IMR-90 (cell line): ENCODE measurements at regions not wholly inside any gene's neighbourhood (a gene's known extent, or its start where the extent isn't known, plus 50 kb on each side); places are given as distances from the start of the nearest gene placed in this dataset.

Experiments
- ATAC-seq: fragments of 200-7000 bp; cut with Tn5 transposase; 2 replicates; pipeline ENCODE4 v1.9.1; 2020; ENCODE audit warnings: low read depth, mild to moderate bottlenecking, moderate library complexity
- BruUV-seq: library from RNA; stranded (reverse); fragments of 400-500 nt; replicated peaks from 2 replicates; lab custom pipeline; 2021; lab: Mats Ljungman, UMichigan
- CTCF ChIA-PET: fragments of 300-600 bp; formaldehyde crosslinking; extraction: SDS; loops from one replicate; lab custom pipeline; 2021; ENCODE audit warnings: antibody characterized with exemption; lab: Yijun Ruan, JAX
- POLR2A ChIA-PET: fragments of 300-600 bp; sonication (Branson Sonifier 250); formaldehyde crosslinking; loops from one replicate; lab custom pipeline; 2022; ENCODE audit warnings: antibody characterized with exemption; ENCODE audit not compliant: unreplicated experiment; lab: Charles Lee
- DNase-seq: peaks from one replicate; pipeline ENCODE4 v3.0.0; 2013
- H2AFZ ChIP-seq: replicated peaks from 2 replicates; pipeline ENCODE3; 2013; ENCODE audit warnings: low read length, mild to moderate bottlenecking; ENCODE audit not compliant: poor library complexity
- H2AK5ac ChIP-seq: 2 replicates; pipeline ENCODE4 v1.6.1; 2013; ENCODE audit warnings: low read depth, low read length, inconsistent platforms
- H2AK9ac ChIP-seq: replicated peaks from 2 replicates; pipeline ENCODE3; 2013; ENCODE audit warnings: mild to moderate bottlenecking, low read depth, low read length, moderate library complexity; ENCODE audit not compliant: poor library complexity
- H2BK120ac ChIP-seq: 2 replicates; pipeline ENCODE4 v1.6.1; 2013; ENCODE audit warnings: low read depth, low read length, inconsistent platforms
- H2BK15ac ChIP-seq: 3 replicates; pipeline ENCODE4 v1.6.1; 2013; ENCODE audit warnings: low read depth, low read length, inconsistent platforms
- H2BK20ac ChIP-seq: 2 replicates; pipeline ENCODE4 v1.6.1; 2013; ENCODE audit warnings: low read depth, mild to moderate bottlenecking, inconsistent platforms, low read length, moderate library complexity
- H2BK5ac ChIP-seq: 2 replicates; pipeline ENCODE4 v1.6.1; 2013; ENCODE audit warnings: mild to moderate bottlenecking, low read depth, low read length, inconsistent platforms; ENCODE audit not compliant: poor library complexity, severe bottlenecking
- H3K14ac ChIP-seq: replicated peaks from 2 replicates; pipeline ENCODE4 v1.6.1; 2013; ENCODE audit warnings: low read depth, low read length, inconsistent platforms
- H3K18ac ChIP-seq: 2 replicates; pipeline ENCODE4 v1.6.1; 2013; ENCODE audit warnings: low read depth, low read length, control low read depth
- H3K23ac ChIP-seq: 2 replicates; pipeline ENCODE4 v1.6.1; 2013; ENCODE audit warnings: low read depth, low read length, inconsistent platforms
- H3K27ac ChIP-seq: 2 replicates; pipeline ENCODE4 v1.5.1; 2013; ENCODE audit warnings: mild to moderate bottlenecking, control low read depth, low read length; ENCODE audit not compliant: insufficient read depth
- H3K27me3 ChIP-seq: 2 replicates; pipeline ENCODE4 v1.6.1; 2013; ENCODE audit warnings: low read length; ENCODE audit not compliant: control insufficient read depth, insufficient read depth
- H3K36me3 ChIP-seq: 2 replicates; pipeline ENCODE4 v1.6.1; 2013; ENCODE audit warnings: low read length, mixed read lengths; ENCODE audit not compliant: control insufficient read depth, insufficient read depth
- H3K4ac ChIP-seq: 2 replicates; pipeline ENCODE4 v1.6.1; 2013; ENCODE audit warnings: low read depth, low read length, inconsistent platforms
- H3K4me1 ChIP-seq: 2 replicates; pipeline ENCODE4 v1.6.1; 2013; ENCODE audit warnings: low read length, mixed read lengths; ENCODE audit not compliant: control insufficient read depth, insufficient read depth
- H3K4me2 ChIP-seq: 2 replicates; pipeline ENCODE4 v1.6.1; 2013; ENCODE audit warnings: low read depth, mild to moderate bottlenecking, control low read depth, low read length, moderate library complexity
- H3K4me3 ChIP-seq: 2 replicates; pipeline ENCODE4 v1.5.1; 2013; ENCODE audit warnings: low read depth, mild to moderate bottlenecking, control low read depth, low read length, moderate library complexity; ENCODE audit not compliant: insufficient read depth
- H3K56ac ChIP-seq: 2 replicates; pipeline ENCODE4 v1.6.1; 2013; ENCODE audit warnings: low read length, inconsistent platforms; ENCODE audit not compliant: insufficient read depth; ENCODE audit errors: extremely low read depth
- H3K79me1 ChIP-seq, 2 experiments: 2 replicates each; pipeline ENCODE4 v1.6.1; 2013; ENCODE audit warnings: low read length in 2 of 2, inconsistent platforms in 1 of 2, low read depth in 1 of 2
- H3K9ac ChIP-seq: 2 replicates; pipeline ENCODE4 v1.6.1; 2013; ENCODE audit warnings: low read depth, low read length, control low read depth
- H3K9me1 ChIP-seq: 2 replicates; pipeline ENCODE4 v1.6.1; 2013; ENCODE audit warnings: low read length, inconsistent platforms; ENCODE audit not compliant: insufficient read depth
- H3K9me3 ChIP-seq: 2 replicates; pipeline ENCODE4 v1.6.1; 2013; ENCODE audit warnings: low read length; ENCODE audit not compliant: control insufficient read depth, insufficient read depth
- H4K20me1 ChIP-seq: 2 replicates; pipeline ENCODE4 v1.6.1; 2013; ENCODE audit warnings: low read length, inconsistent platforms; ENCODE audit not compliant: insufficient read depth
- H4K5ac ChIP-seq: 2 replicates; pipeline ENCODE4 v1.6.1; 2013; ENCODE audit warnings: mild to moderate bottlenecking, low read depth, low read length, control low read depth
- H4K8ac ChIP-seq, 2 experiments: 2 replicates each; pipeline ENCODE4 v1.6.1; 2013; ENCODE audit warnings: low read depth in 2 of 2, low read length in 2 of 2, control low read depth in 1 of 2, inconsistent platforms in 1 of 2
- H4K91ac ChIP-seq: 2 replicates; pipeline ENCODE4 v1.6.1; 2013; ENCODE audit warnings: low read depth, low read length, inconsistent platforms; ENCODE audit not compliant: insufficient read depth
- BHLHE40 ChIP-seq: fragments of 150-350 bp; IDR thresholded peaks from 2 replicates; pipeline ENCODE4 v1.6.1; 2016; ENCODE audit warnings: mild to moderate bottlenecking, low read depth, low read length
- CEBPB ChIP-seq: IDR thresholded peaks from 2 replicates; pipeline ENCODE4 v1.6.1; 2012; ENCODE audit warnings: low read depth, low read length, improper control_type of control experiment
- CHD1 ChIP-seq: IDR thresholded peaks from 2 replicates; pipeline ENCODE4 v1.6.1; 2012; ENCODE audit warnings: low read depth, low read length, improper control_type of control experiment
- FOS ChIP-seq: fragments of 150-350 bp; IDR thresholded peaks from 2 replicates; pipeline ENCODE4 v1.6.1; 2016; ENCODE audit warnings: low read depth, low read length
- MAFK ChIP-seq: IDR thresholded peaks from 2 replicates; pipeline ENCODE4 v1.6.1; 2012; ENCODE audit warnings: low read depth, low read length, improper control_type of control experiment
- MAZ ChIP-seq: IDR thresholded peaks from 2 replicates; pipeline ENCODE4 v1.6.1; 2012; ENCODE audit warnings: low read depth, mild to moderate bottlenecking, low read length, improper control_type of control experiment, moderate library complexity, borderline replicate concordance
- MXI1 ChIP-seq: IDR thresholded peaks from 2 replicates; pipeline ENCODE4 v1.6.1; 2012; ENCODE audit warnings: low read depth, mild to moderate bottlenecking, low read length, moderate library complexity, borderline replicate concordance
- NFE2L2 ChIP-seq: fragments of 150-350 bp; IDR thresholded peaks from 2 replicates; pipeline ENCODE4 v1.6.1; 2016; ENCODE audit warnings: low read depth, mild to moderate bottlenecking, low read length
- POLR2A ChIP-seq: IDR thresholded peaks from 2 replicates; pipeline ENCODE4 v1.6.1; 2012; ENCODE audit warnings: mild to moderate bottlenecking, low read depth, low read length
- RAD21 ChIP-seq: IDR thresholded peaks from 2 replicates; pipeline ENCODE4 v1.6.1; 2012; ENCODE audit warnings: low read length, improper control_type of control experiment
- RCOR1 ChIP-seq: IDR thresholded peaks from 2 replicates; pipeline ENCODE4 v1.6.1; 2012; ENCODE audit warnings: mild to moderate bottlenecking, low read length, improper control_type of control experiment; ENCODE audit not compliant: insufficient replicate concordance
- RFX5 ChIP-seq: IDR thresholded peaks from 2 replicates; pipeline ENCODE4 v1.8.0; 2012; ENCODE audit warnings: low read depth, mild to moderate bottlenecking, low read length, moderate library complexity
- SMC3 ChIP-seq: fragments of 150-350 bp; IDR thresholded peaks from 2 replicates; pipeline ENCODE4 v1.6.1; 2016; ENCODE audit warnings: low read depth, mild to moderate bottlenecking, antibody characterized with exemption, low read length, moderate library complexity
- WGBS, 2 experiments: methylation state at CpG; one replicate each; pipeline versions ENCODE4 v1.1.5 to v1.1.7; 2013; ENCODE audit warnings: missing lambda C conversion rate in 2 of 2; ENCODE audit not compliant: insufficient read length in 1 of 2; ENCODE audit errors: extremely low coverage in 2 of 2; 5-methylcytosine and 5-hydroxymethylcytosine counted together
- dilution Hi-C: fragments of 300-500 bp; cut with HindIII; formaldehyde crosslinking; loops from one replicate; pipeline ENCODE4 v1.14.3; 2018; ENCODE audit warnings: low sequenced_read_pairs; ENCODE audit not compliant: unreplicated experiment
- in situ Hi-C: fragments of 300-500 bp; cut with MboI; formaldehyde crosslinking; loops from 3 replicates; pipeline ENCODE4 v1.14.3; 2019; ENCODE audit warnings: low sequenced_read_pairs, inconsistent platforms, mixed read lengths
- intact Hi-C: fragments of 100-400 bp; cut with micrococcal nuclease; formaldehyde crosslinking; loops from 2 replicates; pipeline ENCODE4 v1.10.0; 2022
- TF ChIP-seq, protein P1 (sequence below): conservative IDR thresholded peaks from 2 replicates; pipeline ENCODE4 v1.5.1; 2012; ENCODE audit warnings: mild to moderate bottlenecking, low read depth, low read length, improper control_type of control experiment
- TF ChIP-seq, protein P2 (sequence below): fragments of 150-350 bp; IDR thresholded peaks from 2 replicates; pipeline ENCODE4 v1.6.1; 2017; ENCODE audit warnings: mild to moderate bottlenecking, antibody characterized with exemption, low read length, low read depth
- TF ChIP-seq, protein P3 (sequence below): fragments of 150-350 bp; IDR thresholded peaks from 2 replicates; pipeline ENCODE4 v1.6.1; 2016; ENCODE audit warnings: low read depth, mild to moderate bottlenecking, low read length, moderate library complexity, borderline replicate concordance

DNA sequence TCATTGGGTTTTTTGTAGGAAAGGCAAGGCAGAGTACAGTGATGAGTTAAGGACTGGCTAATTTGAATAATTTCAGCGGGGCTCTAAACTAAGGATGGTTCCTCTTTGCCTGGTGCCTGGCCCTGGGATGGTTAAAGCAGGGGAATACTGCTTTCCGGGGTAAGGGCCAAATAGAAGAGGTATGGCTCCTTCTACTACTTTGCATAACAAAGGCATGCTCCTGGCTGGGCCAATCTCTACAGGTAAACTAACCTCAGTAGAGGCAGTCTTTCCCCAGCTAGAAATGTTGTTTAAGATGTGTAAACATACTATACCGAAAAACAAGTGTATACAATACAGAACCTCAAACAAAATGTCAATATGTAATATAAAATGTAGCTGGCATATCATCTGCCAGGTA lies 1239.0 kb downstream of the SLC16A7 start:
- CTCF ChIA-PET, result interaction anchor here (0.6 kb wide), 1 partner anchor 73 kb away, joined by 3 read pairs; no protein-coding TSS in a partner anchor
- Histone ChIP-seq H3K18ac (no peak overlapping the region), H2AK5ac (no peak overlapping the region)

More for the DNA sequence above, 1239.0 kb downstream of the SLC16A7 start:
- Histone ChIP-seq H3K27ac (no peak overlapping the region), H4K20me1 (no peaks in the 10 kb centered on the region), H2BK20ac (no peak overlapping the region), H3K14ac (no peak overlapping the region), H3K27me3 (no peaks in the 10 kb centered on the region), H3K79me1 (no peaks in the 10 kb centered on the region), H3K4me3 (no peak overlapping the region), H2AK9ac (no peak overlapping the region), H4K8ac (no peak overlapping the region), H2BK5ac (no peak overlapping the region), H3K9me1 (no peaks in the 10 kb centered on the region), H2BK15ac (no peak overlapping the region), H3K36me3 (no peaks in the 10 kb centered on the region), H3K23ac (no peak overlapping the region), H3K9me3 (no peaks in the 10 kb centered on the region), H3K4me2 (no peak overlapping the region), H3K4me1 (no peaks in the 10 kb centered on the region), H3K4ac (no peak overlapping the region), H2BK120ac (no peak overlapping the region), H4K91ac (no peak overlapping the region), H4K5ac (no peak overlapping the region), H2AFZ (no peak overlapping the region), H3K56ac (no peak overlapping the region), H3K9ac (no peak overlapping the region)
- no CpG with 5 or more reads among the region's 3 CpGs for WGBS, 2 experiments
- TF ChIP-seq, protein P1, sequence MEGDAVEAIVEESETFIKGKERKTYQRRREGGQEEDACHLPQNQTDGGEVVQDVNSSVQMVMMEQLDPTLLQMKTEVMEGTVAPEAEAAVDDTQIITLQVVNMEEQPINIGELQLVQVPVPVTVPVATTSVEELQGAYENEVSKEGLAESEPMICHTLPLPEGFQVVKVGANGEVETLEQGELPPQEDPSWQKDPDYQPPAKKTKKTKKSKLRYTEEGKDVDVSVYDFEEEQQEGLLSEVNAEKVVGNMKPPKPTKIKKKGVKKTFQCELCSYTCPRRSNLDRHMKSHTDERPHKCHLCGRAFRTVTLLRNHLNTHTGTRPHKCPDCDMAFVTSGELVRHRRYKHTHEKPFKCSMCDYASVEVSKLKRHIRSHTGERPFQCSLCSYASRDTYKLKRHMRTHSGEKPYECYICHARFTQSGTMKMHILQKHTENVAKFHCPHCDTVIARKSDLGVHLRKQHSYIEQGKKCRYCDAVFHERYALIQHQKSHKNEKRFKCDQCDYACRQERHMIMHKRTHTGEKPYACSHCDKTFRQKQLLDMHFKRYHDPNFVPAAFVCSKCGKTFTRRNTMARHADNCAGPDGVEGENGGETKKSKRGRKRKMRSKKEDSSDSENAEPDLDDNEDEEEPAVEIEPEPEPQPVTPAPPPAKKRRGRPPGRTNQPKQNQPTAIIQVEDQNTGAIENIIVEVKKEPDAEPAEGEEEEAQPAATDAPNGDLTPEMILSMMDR, result no peak
- no peak for TF ChIP-seq NFE2L2
- no peak for TF ChIP-seq RAD21
- TF ChIP-seq CHD1, result no peak
- no peak for TF ChIP-seq RCOR1
- no peak for TF ChIP-seq MAZ
- TF ChIP-seq MXI1, result no peak
- TF ChIP-seq, protein P2, sequence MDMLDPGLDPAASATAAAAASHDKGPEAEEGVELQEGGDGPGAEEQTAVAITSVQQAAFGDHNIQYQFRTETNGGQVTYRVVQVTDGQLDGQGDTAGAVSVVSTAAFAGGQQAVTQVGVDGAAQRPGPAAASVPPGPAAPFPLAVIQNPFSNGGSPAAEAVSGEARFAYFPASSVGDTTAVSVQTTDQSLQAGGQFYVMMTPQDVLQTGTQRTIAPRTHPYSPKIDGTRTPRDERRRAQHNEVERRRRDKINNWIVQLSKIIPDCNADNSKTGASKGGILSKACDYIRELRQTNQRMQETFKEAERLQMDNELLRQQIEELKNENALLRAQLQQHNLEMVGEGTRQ, result no peak
- TF ChIP-seq BHLHE40, result no peak
- TF ChIP-seq FOS, result no peak
- no peak for TF ChIP-seq POLR2A
- TF ChIP-seq, protein P3, sequence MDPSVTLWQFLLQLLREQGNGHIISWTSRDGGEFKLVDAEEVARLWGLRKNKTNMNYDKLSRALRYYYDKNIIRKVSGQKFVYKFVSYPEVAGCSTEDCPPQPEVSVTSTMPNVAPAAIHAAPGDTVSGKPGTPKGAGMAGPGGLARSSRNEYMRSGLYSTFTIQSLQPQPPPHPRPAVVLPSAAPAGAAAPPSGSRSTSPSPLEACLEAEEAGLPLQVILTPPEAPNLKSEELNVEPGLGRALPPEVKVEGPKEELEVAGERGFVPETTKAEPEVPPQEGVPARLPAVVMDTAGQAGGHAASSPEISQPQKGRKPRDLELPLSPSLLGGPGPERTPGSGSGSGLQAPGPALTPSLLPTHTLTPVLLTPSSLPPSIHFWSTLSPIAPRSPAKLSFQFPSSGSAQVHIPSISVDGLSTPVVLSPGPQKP, result no peak
- no peak for TF ChIP-seq MAFK
- no peak for TF ChIP-seq RFX5
- TF ChIP-seq SMC3, result no peak
- TF ChIP-seq CEBPB, result no peak
- POLR2A ChIA-PET, result no interaction called here
- no TSS peak for BruUV-seq
- dilution Hi-C loops (no loop called here), in situ Hi-C loops (no loop called here), intact Hi-C loops (no loop called here)
- DNase-seq, result no peak
- no peak for ATAC-seq
